GM12864 (cell line): ENCODE measurements at regions not wholly inside any gene's neighbourhood (a gene's known extent, or its start where the extent isn't known, plus 50 kb on each side); places are given as distances from the start of the nearest gene placed in this dataset.

Experiments used
- DNase-seq: peaks from one replicate; pipeline ENCODE4 v3.0.0-alpha.2; 2011; ENCODE audit warnings: low read depth
- H3K4me3 ChIP-seq: 2 replicates; pipeline ENCODE4 v1.5.1; 2011; ENCODE audit warnings: mild to moderate bottlenecking, low read depth, low read length, control low read depth
- TF ChIP-seq, protein P1 (sequence below): IDR thresholded peaks from 2 replicates; pipeline ENCODE4 v1.5.1; 2011; ENCODE audit warnings: low read depth, mild to moderate bottlenecking, moderate library complexity, low read length, control low read depth, inconsistent platforms; ENCODE audit errors: missing control alignments

DNA sequence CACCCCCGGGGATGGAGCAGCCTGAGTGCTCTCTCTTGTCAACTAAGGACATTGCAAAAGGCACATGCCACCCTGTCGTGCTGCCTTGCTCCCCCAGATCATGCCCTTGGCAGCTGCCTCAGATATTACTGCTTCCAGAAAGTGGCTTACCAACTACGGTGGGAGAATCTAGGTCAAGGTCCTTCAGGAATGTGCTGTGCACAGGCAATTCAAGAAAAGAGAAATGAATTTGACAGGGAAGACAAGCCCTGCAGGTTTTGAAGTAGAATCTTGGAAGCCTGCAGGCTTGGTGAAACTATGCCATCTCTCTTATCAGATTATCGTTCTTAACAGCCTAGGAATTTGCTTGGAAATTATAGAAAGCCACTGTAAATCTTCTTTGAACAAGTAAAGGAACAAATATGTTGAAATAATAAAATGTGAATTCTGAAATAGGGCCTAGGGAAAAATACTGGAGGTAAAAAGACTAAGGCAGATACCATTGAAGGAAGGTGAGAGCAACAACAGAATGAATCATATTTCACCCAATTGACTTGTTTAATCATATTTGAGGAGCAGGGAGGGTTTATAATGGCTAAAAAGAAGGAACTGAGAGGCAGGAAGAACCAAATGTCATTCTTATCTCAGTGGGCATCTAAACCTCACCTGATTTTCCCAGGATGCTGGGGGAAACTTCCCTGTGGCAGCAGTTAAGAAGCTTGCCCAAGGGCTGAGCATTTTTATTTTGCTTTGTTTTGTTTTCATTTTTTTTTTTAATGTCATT, 94.0 kb upstream of the GLS start:
- no peak overlapping the region for H3K4me3 ChIP-seq
- TF ChIP-seq, protein P1, sequence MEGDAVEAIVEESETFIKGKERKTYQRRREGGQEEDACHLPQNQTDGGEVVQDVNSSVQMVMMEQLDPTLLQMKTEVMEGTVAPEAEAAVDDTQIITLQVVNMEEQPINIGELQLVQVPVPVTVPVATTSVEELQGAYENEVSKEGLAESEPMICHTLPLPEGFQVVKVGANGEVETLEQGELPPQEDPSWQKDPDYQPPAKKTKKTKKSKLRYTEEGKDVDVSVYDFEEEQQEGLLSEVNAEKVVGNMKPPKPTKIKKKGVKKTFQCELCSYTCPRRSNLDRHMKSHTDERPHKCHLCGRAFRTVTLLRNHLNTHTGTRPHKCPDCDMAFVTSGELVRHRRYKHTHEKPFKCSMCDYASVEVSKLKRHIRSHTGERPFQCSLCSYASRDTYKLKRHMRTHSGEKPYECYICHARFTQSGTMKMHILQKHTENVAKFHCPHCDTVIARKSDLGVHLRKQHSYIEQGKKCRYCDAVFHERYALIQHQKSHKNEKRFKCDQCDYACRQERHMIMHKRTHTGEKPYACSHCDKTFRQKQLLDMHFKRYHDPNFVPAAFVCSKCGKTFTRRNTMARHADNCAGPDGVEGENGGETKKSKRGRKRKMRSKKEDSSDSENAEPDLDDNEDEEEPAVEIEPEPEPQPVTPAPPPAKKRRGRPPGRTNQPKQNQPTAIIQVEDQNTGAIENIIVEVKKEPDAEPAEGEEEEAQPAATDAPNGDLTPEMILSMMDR, result no peak
- no peak for DNase-seq

DNA sequence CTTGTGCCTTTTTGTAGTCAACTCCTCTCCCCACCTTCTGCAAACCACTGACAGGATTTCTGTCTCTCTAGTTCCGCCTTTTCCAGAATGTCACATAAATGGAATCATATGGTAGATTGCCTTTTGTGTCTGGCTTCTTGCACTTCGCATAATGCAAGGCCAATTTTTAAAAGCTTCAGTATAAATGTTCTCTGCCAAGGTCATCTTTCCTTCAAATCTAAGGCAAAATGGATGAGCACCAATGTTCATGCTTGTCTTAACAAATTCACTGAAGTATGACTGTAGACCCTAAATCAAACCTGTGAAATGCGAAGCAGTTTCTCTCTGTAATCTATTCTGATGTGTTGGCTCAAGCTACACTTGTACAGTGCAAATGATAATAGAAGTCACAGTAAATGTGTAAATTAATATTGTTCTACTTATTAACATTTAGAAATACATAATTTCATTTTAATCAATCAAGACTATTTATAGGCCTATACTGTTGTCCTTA, 92.8 kb upstream of the GLS start:
- DNase-seq, result no peak
- TF ChIP-seq, protein P1, result no peak
- H3K4me3 ChIP-seq, result no peak overlapping the region

DNA sequence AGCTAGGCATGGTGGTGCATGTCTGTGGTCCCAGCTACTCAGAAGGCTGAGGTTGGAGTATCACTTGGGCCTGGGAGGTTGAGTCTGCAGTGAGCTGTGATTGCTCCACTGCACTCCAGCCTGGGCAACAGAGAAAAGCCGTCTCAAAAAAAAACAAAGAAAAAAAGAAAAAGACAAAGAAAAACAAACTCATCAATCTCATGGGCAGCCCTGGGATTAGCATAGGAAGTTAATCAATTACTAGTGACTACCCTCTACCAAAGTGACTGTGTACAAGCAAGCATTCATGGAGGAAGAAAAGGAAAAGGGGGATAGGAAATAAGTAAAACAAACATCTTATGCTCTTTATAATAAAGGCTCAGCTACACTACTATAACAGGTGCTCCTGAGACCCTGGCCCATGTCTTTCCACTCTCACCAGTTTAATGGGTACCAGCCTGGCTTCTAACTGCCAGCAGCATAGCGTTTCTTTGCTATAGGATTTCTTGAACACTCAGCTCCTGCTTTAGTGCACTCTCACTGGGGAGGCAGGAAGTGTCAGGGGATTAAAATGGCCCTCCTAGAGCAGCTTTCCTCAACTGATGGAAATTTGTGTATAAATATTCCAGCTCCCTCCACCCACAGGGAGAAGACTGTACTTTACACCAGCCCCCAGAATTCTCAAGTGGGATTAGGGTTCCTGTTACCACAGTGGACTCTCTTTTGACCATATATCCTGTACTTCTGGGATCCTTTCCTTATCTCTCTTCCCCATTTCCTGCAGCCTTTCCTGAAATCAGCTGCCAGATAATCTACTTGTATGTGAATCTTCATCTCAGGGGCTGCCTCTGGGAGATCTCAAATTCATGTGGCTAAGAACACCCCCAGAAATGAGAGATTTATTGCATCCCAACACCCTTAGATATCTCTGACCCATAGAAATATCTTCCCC, 91.3 kb upstream of the GLS start:
- TF ChIP-seq, protein P1, result no peak
- no peak overlapping the region for H3K4me3 ChIP-seq
- no peak for DNase-seq

DNA sequence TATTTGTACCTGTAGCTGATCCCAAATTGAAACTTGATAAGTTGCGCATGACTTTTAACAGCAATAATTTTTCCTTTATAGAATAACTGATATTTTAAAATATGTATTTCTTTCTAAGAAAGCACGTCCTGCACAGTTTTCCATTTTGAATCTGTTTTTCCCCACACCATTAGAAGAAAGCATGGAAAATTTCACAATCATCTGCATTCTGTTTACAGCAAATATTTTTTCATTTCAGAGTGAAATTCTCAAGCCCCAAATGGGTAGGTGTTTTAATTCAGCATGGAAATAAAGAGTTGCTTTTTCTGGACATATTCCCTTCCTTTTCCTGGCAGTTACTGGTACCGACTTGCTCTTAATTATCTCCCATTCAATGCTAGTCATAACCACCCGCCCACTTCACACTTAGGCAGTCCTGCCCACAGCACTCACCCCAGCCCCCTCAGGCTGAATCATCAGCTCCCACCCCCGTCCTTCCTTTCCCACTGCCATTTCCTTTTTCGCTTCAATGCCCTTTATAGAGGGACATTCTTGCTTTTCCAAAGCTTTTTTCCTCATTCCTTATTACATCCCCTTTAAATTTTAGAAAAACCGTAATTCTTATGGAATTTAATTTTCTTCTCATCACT, 89.2 kb upstream of the GLS start:
- no peak for DNase-seq
- no peak overlapping the region for H3K4me3 ChIP-seq
- TF ChIP-seq, protein P1, result no peak

DNA sequence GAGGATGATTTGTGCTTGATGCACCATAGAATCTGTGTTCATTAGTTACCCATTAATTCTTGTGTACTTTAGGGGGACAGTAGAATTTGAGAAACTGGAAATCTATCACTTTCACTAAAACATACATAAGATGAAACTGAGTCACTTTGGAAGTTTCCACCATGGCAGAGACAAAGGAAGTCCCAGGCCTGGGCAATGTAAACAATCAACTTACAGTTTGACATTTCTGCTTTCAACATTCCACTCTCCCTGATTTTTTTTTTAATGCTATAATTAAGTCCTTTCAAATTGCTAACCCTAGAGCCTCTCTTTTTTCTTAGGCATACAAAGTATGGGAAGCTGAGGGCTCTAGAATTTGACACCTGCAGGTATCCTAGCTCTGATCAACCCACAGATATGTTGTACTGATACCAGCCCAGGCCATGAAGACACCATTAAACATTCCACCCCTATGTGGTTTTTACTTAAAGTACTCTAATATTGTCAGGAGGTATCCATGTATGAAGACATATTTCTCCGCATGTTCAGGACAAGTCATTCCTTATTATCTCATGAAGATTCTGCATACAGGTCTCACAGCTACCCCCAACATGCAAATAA, 88.5 kb upstream of the GLS start:
- no peak overlapping the region for H3K4me3 ChIP-seq
- no peak for DNase-seq
- TF ChIP-seq, protein P1, result no peak
